ENCODE measurements at regions not wholly inside any gene's neighbourhood (a gene's known extent, or its start where the extent isn't known, plus 50 kb on each side); places are given as distances from the start of the nearest gene placed in this dataset.

DNA sequence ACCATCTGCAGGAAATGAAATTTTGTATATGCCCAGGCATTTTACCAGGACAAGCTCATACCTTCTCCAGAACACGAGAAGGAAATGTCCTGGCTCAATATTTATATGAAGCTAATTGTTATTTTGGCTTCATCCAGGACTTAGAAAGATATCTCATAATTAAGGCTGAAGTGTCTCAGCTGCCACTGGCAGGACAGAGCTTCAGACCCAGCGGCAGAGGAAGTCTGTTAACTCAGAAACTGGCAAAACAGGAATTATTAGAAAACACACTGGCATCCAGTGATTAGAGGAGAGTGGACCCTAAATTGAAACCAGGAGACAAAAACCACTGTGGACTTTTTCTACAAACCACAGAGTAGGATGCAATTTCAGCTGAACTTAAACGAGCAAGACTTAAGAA lies 329.7 kb downstream of the CYRIA start:
- peaks cover 0 to 3% of the 10 kb centered on the region in 2 donors for H3K36me3 Mint-ChIP-seq
- no peaks in the 10 kb centered on the region for H3K4me1 Mint-ChIP-seq
- ATAC-seq (ENCODE audit: low read depth in 2 of 2) (no peak), DNase-seq (no peak)
- H3K9me3 Mint-ChIP-seq, result peaks cover 8 to 29% (median 16%) of the 10 kb centered on the region in 7 donors
- no peak overlapping the region for H3K4me3 Mint-ChIP-seq
- H3K27ac Mint-ChIP-seq, result no peak overlapping the region
- H3K27me3 Mint-ChIP-seq, result no peaks in the 10 kb centered on the region

DNA sequence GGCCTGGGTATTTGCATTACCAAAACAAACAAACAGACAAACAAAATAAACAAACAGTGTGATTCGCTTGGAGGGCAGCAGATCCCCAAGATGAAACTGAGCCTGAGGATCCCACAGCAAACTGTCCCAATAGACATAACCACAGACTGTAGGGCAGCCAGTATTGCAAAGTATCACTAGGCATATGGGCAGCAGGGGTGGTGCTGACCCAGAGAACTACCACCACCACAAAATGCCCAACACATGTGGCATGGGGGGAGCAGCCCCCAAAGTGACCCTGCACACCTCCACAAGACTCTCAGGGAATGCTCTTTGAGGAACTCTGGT lies 330.1 kb downstream of the CYRIA start:
- Mint-ChIP-seq H3K27ac (no peak overlapping the region), H3K9me3 (peaks cover 5 to 29% (median 16%) of the 10 kb centered on the region in 7 donors), H3K4me1 (no peaks in the 10 kb centered on the region), H3K4me3 (no peak overlapping the region), H3K36me3 (peaks cover 0 to 3% of the 10 kb centered on the region in 2 donors), H3K27me3 (no peaks in the 10 kb centered on the region)
- no peak for ATAC-seq (ENCODE audit: low read depth in 2 of 2)
- DNase-seq, result no peak

DNA sequence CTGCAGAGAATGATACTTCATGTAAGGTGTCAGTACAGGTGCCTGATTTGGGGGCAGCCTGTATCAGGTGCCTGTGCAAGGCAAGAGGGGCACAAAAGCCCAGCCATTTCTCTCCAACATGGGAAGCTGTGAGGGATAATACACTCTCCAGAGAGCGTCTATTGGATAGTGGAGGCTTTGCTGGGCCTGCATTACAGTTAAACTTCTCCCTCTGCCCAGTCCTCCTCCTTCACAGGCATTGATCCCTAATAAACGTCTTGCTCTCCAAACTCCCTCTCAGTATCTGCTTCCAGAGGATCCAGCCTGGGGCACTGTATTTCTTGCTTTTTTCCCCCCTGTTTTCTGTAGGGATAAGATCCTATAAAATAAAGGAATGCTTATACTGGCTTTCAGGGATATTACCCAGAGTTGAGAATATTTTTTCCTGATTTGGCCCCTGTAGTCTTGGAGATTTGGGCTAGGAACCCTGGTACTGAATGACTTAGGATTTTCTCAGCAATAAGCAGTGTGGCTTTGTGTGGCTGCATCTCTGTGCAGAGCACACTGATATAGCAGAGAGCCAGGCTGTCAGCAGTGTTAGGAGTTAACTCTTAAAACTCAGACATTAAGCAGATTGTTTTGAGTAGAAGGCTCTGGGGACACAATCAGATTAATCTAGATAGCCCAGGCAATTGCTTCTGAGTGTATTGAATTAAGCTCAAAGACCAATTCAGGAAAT lies 330.6 kb downstream of the CYRIA start:
- DNase-seq, result no peak
- H3K4me1 Mint-ChIP-seq, result no peaks in the 10 kb centered on the region
- H3K27me3 Mint-ChIP-seq, result no peaks in the 10 kb centered on the region
- no peak overlapping the region for H3K4me3 Mint-ChIP-seq
- H3K36me3 Mint-ChIP-seq, result peaks cover 0 to 3% of the 10 kb centered on the region in 2 donors
- H3K27ac Mint-ChIP-seq, result no peak overlapping the region
- H3K9me3 Mint-ChIP-seq, result peaks cover 5 to 25% (median 16%) of the 10 kb centered on the region in 7 donors
- ATAC-seq (ENCODE audit: low read depth in 2 of 2), result no peak

- peaks cover 0 to 3% of the 10 kb centered on the region in 2 donors for H3K36me3 Mint-ChIP-seq
- peak overlapping the region in 1 of 6 donors; percentile 30 for H3K27ac Mint-ChIP-seq
- no peak for ATAC-seq (ENCODE audit: low read depth in 2 of 2)
- peaks cover 5 to 19% (median 11%) of the 10 kb centered on the region in 7 donors for H3K9me3 Mint-ChIP-seq
- H3K4me1 Mint-ChIP-seq, result no peaks in the 10 kb centered on the region
- no peaks in the 10 kb centered on the region for H3K27me3 Mint-ChIP-seq
- no peak overlapping the region for H3K4me3 Mint-ChIP-seq
- no peak for DNase-seq
These were observed 331.3 kb downstream of the CYRIA start for GRCh38 chr2:16334366-16334765.

GRCh38 chr2:16333681-16334080 lies 332.0 kb downstream of the CYRIA start:
- no peak overlapping the region for H3K27ac Mint-ChIP-seq
- no peak overlapping the region for H3K4me3 Mint-ChIP-seq
- peaks cover 0 to 3% of the 10 kb centered on the region in 2 donors for H3K36me3 Mint-ChIP-seq
- no peaks in the 10 kb centered on the region for H3K4me1 Mint-ChIP-seq
- peaks cover 0 to 6% (median 0%) of the 10 kb centered on the region in 3 donors for H3K27me3 Mint-ChIP-seq
- no peak for DNase-seq
- ATAC-seq (ENCODE audit: low read depth in 2 of 2), result no peak
- peaks cover 4 to 12% (median 5%) of the 10 kb centered on the region in 7 donors for H3K9me3 Mint-ChIP-seq

GRCh38 chr2:16332681-16333557 lies 332.7 kb downstream of the CYRIA start:
- H3K4me1 Mint-ChIP-seq, result no peaks in the 10 kb centered on the region
- peaks cover 0 to 5% (median 0%) of the 10 kb centered on the region in 7 donors for H3K9me3 Mint-ChIP-seq
- H3K27ac Mint-ChIP-seq, result no peak overlapping the region
- DNase-seq (no peak), ATAC-seq (ENCODE audit: low read depth in 2 of 2) (no peak)
- no peaks in the 10 kb centered on the region for H3K36me3 Mint-ChIP-seq
- H3K27me3 Mint-ChIP-seq, result peaks cover 0 to 7% (median 0%) of the 10 kb centered on the region in 3 donors
- no peak overlapping the region for H3K4me3 Mint-ChIP-seq

GRCh38 chr2:16331772-16332171 lies 333.9 kb downstream of the CYRIA start:
- H3K27me3 Mint-ChIP-seq, result peaks cover 0 to 7% (median 0%) of the 10 kb centered on the region in 3 donors
- no peaks in the 10 kb centered on the region for H3K9me3 Mint-ChIP-seq
- ATAC-seq (ENCODE audit: low read depth in 2 of 2), result no peak
- no peak overlapping the region for H3K27ac Mint-ChIP-seq
- no peaks in the 10 kb centered on the region for H3K4me1 Mint-ChIP-seq
- DNase-seq, result no peak
- H3K4me3 Mint-ChIP-seq, result no peak overlapping the region
- H3K36me3 Mint-ChIP-seq, result no peaks in the 10 kb centered on the region

DNA sequence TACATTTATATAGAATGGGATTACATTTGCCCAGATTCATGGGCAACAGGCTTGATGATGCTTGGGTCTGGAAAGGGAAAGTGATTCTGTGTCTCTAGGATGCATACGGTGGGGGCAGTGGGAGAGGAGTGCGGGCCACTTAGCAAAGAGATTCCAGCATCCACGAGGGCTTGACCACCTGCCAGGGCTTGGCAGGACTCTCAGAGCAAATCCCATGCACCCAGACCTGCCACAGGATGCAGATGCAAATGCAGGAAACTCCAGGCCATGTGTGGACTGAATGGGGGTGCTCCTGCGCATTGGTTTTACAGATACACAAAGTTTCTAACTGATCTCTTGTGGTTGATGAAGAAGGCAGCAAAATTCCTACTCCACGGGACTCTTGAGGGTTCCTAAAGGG lies 334.7 kb downstream of the CYRIA start:
- H3K9me3 Mint-ChIP-seq, result no peaks in the 10 kb centered on the region
- H3K27me3 Mint-ChIP-seq, result peaks cover 0 to 7% (median 0%) of the 10 kb centered on the region in 3 donors
- no peak overlapping the region for H3K4me3 Mint-ChIP-seq
- no peaks in the 10 kb centered on the region for H3K4me1 Mint-ChIP-seq
- H3K36me3 Mint-ChIP-seq, result no peaks in the 10 kb centered on the region
- no peak overlapping the region for H3K27ac Mint-ChIP-seq
- ATAC-seq (ENCODE audit: low read depth in 2 of 2) (no peak), DNase-seq (no peak)

GRCh38 chr2:16330571-16330970 lies 335.1 kb downstream of the CYRIA start:
- Mint-ChIP-seq H3K4me3 (no peak overlapping the region), H3K36me3 (no peaks in the 10 kb centered on the region), H3K9me3 (no peaks in the 10 kb centered on the region), H3K27me3 (peaks cover 0 to 7% (median 0%) of the 10 kb centered on the region in 3 donors), H3K4me1 (no peaks in the 10 kb centered on the region), H3K27ac (no peak overlapping the region)
- DNase-seq (no peak), ATAC-seq (ENCODE audit: low read depth in 2 of 2) (no peak)

DNA sequence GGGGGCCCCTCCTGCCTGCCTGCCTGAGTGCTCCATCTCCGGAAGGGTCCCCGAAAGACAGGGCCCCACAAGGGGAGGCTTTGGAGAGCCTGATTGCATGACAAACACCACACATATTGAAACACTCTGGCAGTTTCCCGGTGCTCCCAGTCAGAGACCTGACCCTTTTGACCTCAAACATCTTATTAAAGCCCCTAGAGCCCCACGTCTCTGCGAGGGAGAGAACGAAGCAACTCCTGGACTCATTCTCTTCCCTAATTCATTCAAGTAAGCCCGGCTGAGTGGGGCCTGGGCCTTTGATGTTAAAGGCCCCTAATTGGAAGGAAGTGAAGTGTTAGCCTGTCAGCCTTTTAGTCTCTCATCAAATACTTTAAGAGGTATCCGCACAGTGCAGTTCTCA lies 335.6 kb downstream of the CYRIA start:
- no peak for ATAC-seq (ENCODE audit: low read depth in 2 of 2)
- no peak for DNase-seq
- no peaks in the 10 kb centered on the region for H3K9me3 Mint-ChIP-seq
- no peaks in the 10 kb centered on the region for H3K4me1 Mint-ChIP-seq
- no peak overlapping the region for H3K27ac Mint-ChIP-seq
- H3K27me3 Mint-ChIP-seq, result peaks cover 0 to 7% (median 0%) of the 10 kb centered on the region in 3 donors
- H3K4me3 Mint-ChIP-seq, result no peak overlapping the region
- no peaks in the 10 kb centered on the region for H3K36me3 Mint-ChIP-seq

- Mint-ChIP-seq H3K9me3 (no peaks in the 10 kb centered on the region), H3K27me3 (peaks cover 0 to 7% (median 0%) of the 10 kb centered on the region in 3 donors), H3K27ac (no peak overlapping the region), H3K36me3 (no peaks in the 10 kb centered on the region), H3K4me3 (no peak overlapping the region), H3K4me1 (no peaks in the 10 kb centered on the region)
- ATAC-seq (ENCODE audit: low read depth in 2 of 2), result no peak
- no peak for DNase-seq
These were observed 336.2 kb downstream of the CYRIA start for GRCh38 chr2:16329421-16329820.

- ATAC-seq (ENCODE audit: low read depth in 2 of 2), result no peak
- peaks cover 0 to 7% (median 0%) of the 10 kb centered on the region in 3 donors for H3K27me3 Mint-ChIP-seq
- no peak overlapping the region for H3K27ac Mint-ChIP-seq
- H3K4me1 Mint-ChIP-seq, result no peaks in the 10 kb centered on the region
- no peak overlapping the region for H3K4me3 Mint-ChIP-seq
- DNase-seq, result no peak
- no peaks in the 10 kb centered on the region for H3K9me3 Mint-ChIP-seq
- H3K36me3 Mint-ChIP-seq, result no peaks in the 10 kb centered on the region
These were observed 337.0 kb downstream of the CYRIA start for GRCh38 chr2:16328521-16329190.

DNA sequence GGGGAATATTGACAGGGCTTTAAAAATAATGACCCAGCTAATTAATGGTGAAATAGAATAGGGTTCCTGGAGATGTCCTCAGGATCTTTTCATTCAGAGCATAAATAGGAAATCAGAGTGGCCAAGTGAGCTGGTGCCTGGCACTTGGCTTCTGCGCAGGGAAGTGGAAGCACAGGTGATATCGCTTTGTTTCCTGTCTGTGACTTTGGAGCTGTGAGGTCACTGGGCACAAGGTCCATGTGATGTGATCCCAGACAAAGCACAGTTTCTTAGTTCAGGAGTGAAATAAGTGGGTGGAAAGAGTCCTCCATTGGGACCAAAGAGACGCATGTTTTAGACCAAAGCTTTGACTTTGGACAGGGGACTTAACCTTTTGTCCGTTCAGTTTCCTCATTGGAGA lies 338.3 kb downstream of the CYRIA start:
- Mint-ChIP-seq H3K4me3 (no peak overlapping the region), H3K27me3 (peaks cover 0 to 7% (median 0%) of the 10 kb centered on the region in 3 donors), H3K9me3 (no peaks in the 10 kb centered on the region), H3K27ac (no peak overlapping the region), H3K36me3 (no peaks in the 10 kb centered on the region), H3K4me1 (no peaks in the 10 kb centered on the region)
- no peak for DNase-seq
- ATAC-seq (ENCODE audit: low read depth in 2 of 2), result no peak
